ENCODE measurements at regions not wholly inside any gene's neighbourhood (a gene's known extent, or its start where the extent isn't known, plus 50 kb on each side); places are given as distances from the start of the nearest gene placed in this dataset.

- no peak for DNase-seq
These were observed 263.0 kb downstream of the ETAA1 start for GRCh38 chr2:67660015-67660602.

GRCh38 chr2:67660871-67661270 lies 263.7 kb downstream of the ETAA1 start:
- no peak for DNase-seq

GRCh38 chr2:67662222-67662621 lies 265.1 kb downstream of the ETAA1 start:
- DNase-seq: no peak

- DNase-seq: peak; percentile 73
These were observed 266.6 kb downstream of the ETAA1 start for GRCh38 chr2:67663776-67664175.

GRCh38 chr2:67666386-67667053 lies 269.4 kb downstream of the ETAA1 start:
- DNase-seq: peak; percentile 27

- no peak for DNase-seq
These were observed 270.1 kb downstream of the ETAA1 start for GRCh38 chr2:67667054-67667908.

- DNase-seq: no peak
These were observed 271.4 kb downstream of the ETAA1 start for GRCh38 chr2:67668538-67668937.

- no peak for DNase-seq
These were observed 272.0 kb downstream of the ETAA1 start for GRCh38 chr2:67669168-67669567.

GRCh38 chr2:67669766-67670165 lies 272.6 kb downstream of the ETAA1 start:
- no peak for DNase-seq

- no peak for DNase-seq
These were observed 273.6 kb downstream of the ETAA1 start for GRCh38 chr2:67670747-67671183.

- no peak for DNase-seq
These were observed 274.6 kb downstream of the ETAA1 start for GRCh38 chr2:67671464-67672450.

- DNase-seq: no peak
These were observed 277.5 kb downstream of the ETAA1 start for GRCh38 chr2:67674668-67675067.

GRCh38 chr2:67684991-67685390 lies 287.9 kb downstream of the ETAA1 start:
- DNase-seq: no peak

- DNase-seq: no peak
These were observed 289.1 kb downstream of the ETAA1 start for GRCh38 chr2:67686254-67686653.

GRCh38 chr2:67689186-67689585 lies 292.1 kb downstream of the ETAA1 start:
- DNase-seq: no peak

GRCh38 chr2:67689651-67690050 lies 292.5 kb downstream of the ETAA1 start:
- no peak for DNase-seq

- DNase-seq: no peak
These were observed 297.3 kb downstream of the ETAA1 start for GRCh38 chr2:67694445-67694844.

GRCh38 chr2:67701011-67701410 lies 303.9 kb downstream of the ETAA1 start:
- peak; percentile 54 for DNase-seq

GRCh38 chr2:67702284-67702683 lies 305.2 kb downstream of the ETAA1 start:
- DNase-seq: no peak

GRCh38 chr2:67702937-67703336 lies 305.8 kb downstream of the ETAA1 start:
- no peak for DNase-seq

GRCh38 chr2:67706082-67706481 lies 308.9 kb downstream of the ETAA1 start:
- no peak for DNase-seq

- DNase-seq: no peak
These were observed 310.8 kb downstream of the ETAA1 start for GRCh38 chr2:67707896-67708295.
